ENCODE measurements at regions not wholly inside any gene's neighbourhood (a gene's known extent, or its start where the extent isn't known, plus 50 kb on each side); places are given as distances from the start of the nearest gene placed in this dataset.

GRCh38 chr3:2041931-2042330, 56.7 kb upstream of the CNTN4 start:
- DNase-seq (ENCODE audit: low read depth), result no peak
- no peak for TF ChIP-seq CTCF (IDR thresholded peaks at IDR 0.05; ENCODE audit: low read length, missing control alignments)
- H3K4me3 ChIP-seq (replicated peaks; ENCODE audit: low read depth, low read length), result no peak overlapping the region
